Fibroblast of upper back skin (primary cell): ENCODE measurements at regions not wholly inside any gene's neighbourhood (a gene's known extent, or its start where the extent isn't known, plus 50 kb on each side); places are given as distances from the start of the nearest gene placed in this dataset.

ENCODE experiments used
- DNase-seq: peaks from one replicate; pipeline ENCODE4 v3.0.0-alpha.2; 2013

- DNase-seq = no peak
Observed at GRCh38 chr3:156760333-156760732, 65.8 kb upstream of the LEKR1 start.

- no peak for DNase-seq
Observed at GRCh38 chr3:156761007-156761406, 65.1 kb upstream of the LEKR1 start.

- DNase-seq = peak; percentile 73
Observed at GRCh38 chr3:156761713-156762451, 64.3 kb upstream of the LEKR1 start.

GRCh38 chr3:156762631-156763185, 63.4 kb upstream of the LEKR1 start:
- DNase-seq = peak; percentile 97

GRCh38 chr3:156763386-156763785, 62.8 kb upstream of the LEKR1 start:
- no peak for DNase-seq

- no peak for DNase-seq
Observed at GRCh38 chr3:156763931-156764720, 62.0 kb upstream of the LEKR1 start.

GRCh38 chr3:156764751-156765150, 61.4 kb upstream of the LEKR1 start:
- peak; percentile 30 for DNase-seq

- no peak for DNase-seq
Observed at GRCh38 chr3:156768390-156768789, 57.8 kb upstream of the LEKR1 start.

- DNase-seq = peak; percentile 46
Observed at GRCh38 chr3:156769721-156770654, 56.2 kb upstream of the LEKR1 start.

GRCh38 chr3:156770699-156771414, 55.3 kb upstream of the LEKR1 start:
- DNase-seq = no peak

- DNase-seq = no peak
Observed at GRCh38 chr3:156772588-156773206, 53.5 kb upstream of the LEKR1 start.

GRCh38 chr3:156776031-156776430, 50.1 kb upstream of the LEKR1 start:
- no peak for DNase-seq
